Neutrophil (primary cell): ENCODE measurements at regions not wholly inside any gene's neighbourhood (a gene's known extent, or its start where the extent isn't known, plus 50 kb on each side); places are given as distances from the start of the nearest gene placed in this dataset.

Source experiments
- H3K27ac ChIP-seq: fragments of 200-600 bp; sonication (generic); 2 replicates; pipeline ENCODE4 v1.5.1; 2016; ENCODE audit warnings: mild to moderate bottlenecking, moderate library complexity
- H3K27me3 ChIP-seq: fragments of 200-600 bp; sonication (generic); 2 replicates; pipeline ENCODE4 v1.6.0; 2016; ENCODE audit warnings: mild to moderate bottlenecking
- H3K36me3 ChIP-seq: fragments of 200-600 bp; sonication (generic); 2 replicates; pipeline ENCODE4 v1.5.1; 2017
- H3K4me1 ChIP-seq, 2 experiments: fragments of 200-600 bp in 1 of 2; sonication (generic) in 1 of 2; 1 replicate in 1 of 2; 2 replicates in 1 of 2; pipeline versions ENCODE4 v1.5.1 to v1.6.1; 2013 to 2016; ENCODE audit warnings: low read depth in 1 of 2, low read length in 1 of 2, mild to moderate bottlenecking in 1 of 2, moderate library complexity in 1 of 2; ENCODE audit not compliant: control insufficient read depth in 1 of 2, insufficient read depth in 1 of 2
- H3K4me3 ChIP-seq, 2 experiments: fragments of 200-600 bp in 1 of 2; sonication (generic) in 1 of 2; 1 replicate in 1 of 2; 2 replicates in 1 of 2; pipeline ENCODE4 v1.5.1; 2013 to 2016; ENCODE audit warnings: low read depth in 1 of 2, low read length in 1 of 2, mild to moderate bottlenecking in 1 of 2, moderate library complexity in 1 of 2
- H3K9me3 ChIP-seq: fragments of 200-600 bp; sonication (generic); 2 replicates; pipeline ENCODE4 v1.5.1; 2016
- CTCF ChIP-seq: fragments of 200-600 bp; sonication (generic); IDR thresholded peaks from 2 replicates; pipeline ENCODE4 v1.5.1; 2016; ENCODE audit warnings: antibody characterized with exemption

- Histone ChIP-seq H3K4me1 (no peaks in the 10 kb centered on the region), H3K27me3 (no peaks in the 10 kb centered on the region), H3K36me3 (no peaks in the 10 kb centered on the region), H3K9me3 (no peaks in the 10 kb centered on the region), H3K4me3 (no peak overlapping the region), H3K27ac (no peak overlapping the region)
- no peak for TF ChIP-seq CTCF
Measured at GRCh38 chr6:163780994-163781393, 366.5 kb downstream of the QKI start.

GRCh38 chr6:163779727-163780284 is 365.3 kb downstream of the QKI start:
- Histone ChIP-seq H3K9me3 (no peaks in the 10 kb centered on the region), H3K27me3 (no peaks in the 10 kb centered on the region), H3K4me1 (no peaks in the 10 kb centered on the region), H3K4me3 (no peak overlapping the region), H3K27ac (no peak overlapping the region), H3K36me3 (no peaks in the 10 kb centered on the region)
- no peak for TF ChIP-seq CTCF

- Histone ChIP-seq H3K27me3 (no peaks in the 10 kb centered on the region), H3K27ac (no peak overlapping the region), H3K36me3 (no peaks in the 10 kb centered on the region), H3K4me3 (no peak overlapping the region), H3K9me3 (no peaks in the 10 kb centered on the region), H3K4me1 (no peaks in the 10 kb centered on the region)
- TF ChIP-seq CTCF: no peak
Measured at GRCh38 chr6:163777716-163778115, 363.2 kb downstream of the QKI start.

GRCh38 chr6:163776906-163777686 is 362.6 kb downstream of the QKI start:
- Histone ChIP-seq H3K9me3 (no peaks in the 10 kb centered on the region), H3K36me3 (no peaks in the 10 kb centered on the region), H3K4me3 (no peak overlapping the region), H3K4me1 (no peaks in the 10 kb centered on the region), H3K27ac (no peak overlapping the region), H3K27me3 (no peaks in the 10 kb centered on the region)
- TF ChIP-seq CTCF: no peak

- H3K36me3 ChIP-seq: no peaks in the 10 kb centered on the region
- H3K4me3 ChIP-seq: no peak overlapping the region
- H3K4me1 ChIP-seq: no peaks in the 10 kb centered on the region
- no peak for TF ChIP-seq CTCF
- H3K27ac ChIP-seq: no peak overlapping the region
- H3K27me3 ChIP-seq: no peaks in the 10 kb centered on the region
- no peaks in the 10 kb centered on the region for H3K9me3 ChIP-seq
Measured at GRCh38 chr6:163776196-163776905, 361.8 kb downstream of the QKI start.
